GM19438 (cell line): ENCODE measurements at regions not wholly inside any gene's neighbourhood (a gene's known extent, or its start where the extent isn't known, plus 50 kb on each side); places are given as distances from the start of the nearest gene placed in this dataset.
A peak's percentile ranks its signal among the peaks of the same experiment; 100 is the strongest.

Experiments
- ATAC-seq: cut with Tn5 transposase; IDR thresholded peaks from one replicate; pipeline ENCODE4 v1.9.1; 2021; ENCODE audit warnings: low read depth; ENCODE audit not compliant: unreplicated experiment

DNA sequence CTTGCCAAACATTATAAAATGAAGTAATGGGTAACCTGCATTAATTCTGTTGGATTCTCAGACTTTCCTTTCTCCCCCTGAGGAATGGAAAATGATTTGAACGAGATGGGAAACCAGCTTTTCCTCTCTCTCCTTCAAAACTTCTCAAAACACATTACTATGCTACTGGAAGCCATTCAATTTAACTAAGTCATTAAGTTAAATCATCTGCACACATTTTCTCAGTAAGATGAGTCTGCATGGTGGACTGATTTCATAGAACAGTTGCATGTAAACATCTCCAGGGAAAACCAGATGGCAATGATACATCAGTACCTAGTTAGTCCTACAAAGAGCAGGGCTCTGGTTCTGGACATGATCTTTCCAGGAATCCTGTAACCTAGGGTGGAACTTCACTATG is 59.9 kb downstream of the BMP4 start:
- no peak for ATAC-seq

DNA sequence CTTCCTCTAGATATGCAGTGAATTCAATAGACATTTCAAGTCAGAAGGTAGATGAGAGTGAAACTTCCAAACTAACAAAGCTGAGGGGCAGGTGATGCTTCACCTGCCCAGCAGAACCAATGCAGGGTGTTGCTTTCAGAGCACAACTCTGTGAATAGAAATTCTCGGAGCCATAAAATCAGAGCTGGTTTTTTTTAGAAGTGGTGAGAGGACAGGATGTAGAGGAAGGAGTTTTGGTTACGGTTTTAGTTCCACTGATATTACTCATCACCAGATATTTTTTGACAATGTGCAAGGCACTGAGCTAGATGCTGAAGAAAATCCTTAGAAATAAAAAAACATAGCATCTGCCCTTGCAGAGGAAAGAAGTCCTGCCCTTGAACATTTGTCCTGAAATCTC is 62.2 kb downstream of the BMP4 start:
- peak; percentile 72 for ATAC-seq

DNA sequence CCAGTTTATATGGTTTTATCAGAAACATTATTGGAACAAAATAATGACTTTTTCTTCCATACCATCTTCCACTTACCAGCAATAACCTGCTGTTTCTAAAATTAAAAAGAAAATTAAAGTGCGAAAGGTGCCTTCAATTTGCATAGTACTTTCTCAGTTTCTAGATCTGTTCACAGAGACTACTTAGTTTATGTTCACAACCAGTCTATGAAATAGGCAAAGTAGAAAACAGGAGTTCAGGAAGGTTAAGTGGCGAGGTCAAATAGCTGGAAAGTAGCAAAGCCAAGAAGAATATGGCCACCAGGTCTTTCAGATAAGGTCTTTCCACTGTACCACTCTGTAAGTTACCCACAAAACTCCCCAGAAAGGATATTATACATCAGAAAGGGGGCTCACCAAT is 63.3 kb downstream of the BMP4 start:
- ATAC-seq: no peak

DNA sequence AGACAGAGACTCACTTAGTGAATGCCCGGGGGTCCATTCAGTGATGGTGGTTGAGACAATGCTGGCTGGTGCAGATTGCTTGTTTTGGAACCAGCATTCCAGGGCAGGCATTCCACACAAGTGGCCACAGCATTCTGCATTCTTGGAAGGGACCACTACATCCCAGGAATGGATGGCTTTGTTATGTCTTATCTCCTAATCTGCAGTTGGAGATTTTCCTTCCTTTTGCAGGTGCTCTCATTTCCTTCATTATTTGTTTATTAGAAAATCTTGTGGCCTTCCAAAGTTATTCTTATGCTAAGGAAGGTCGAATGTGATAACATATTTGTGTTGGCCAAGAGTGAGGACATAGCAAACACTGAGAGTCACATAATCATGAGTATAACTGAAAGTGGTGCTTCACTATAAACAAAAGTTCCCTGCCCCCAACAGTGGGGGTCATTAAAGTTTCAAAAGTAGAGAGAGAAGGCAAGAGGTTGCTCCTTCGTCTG is 66.0 kb downstream of the BMP4 start:
- ATAC-seq: no peak

DNA sequence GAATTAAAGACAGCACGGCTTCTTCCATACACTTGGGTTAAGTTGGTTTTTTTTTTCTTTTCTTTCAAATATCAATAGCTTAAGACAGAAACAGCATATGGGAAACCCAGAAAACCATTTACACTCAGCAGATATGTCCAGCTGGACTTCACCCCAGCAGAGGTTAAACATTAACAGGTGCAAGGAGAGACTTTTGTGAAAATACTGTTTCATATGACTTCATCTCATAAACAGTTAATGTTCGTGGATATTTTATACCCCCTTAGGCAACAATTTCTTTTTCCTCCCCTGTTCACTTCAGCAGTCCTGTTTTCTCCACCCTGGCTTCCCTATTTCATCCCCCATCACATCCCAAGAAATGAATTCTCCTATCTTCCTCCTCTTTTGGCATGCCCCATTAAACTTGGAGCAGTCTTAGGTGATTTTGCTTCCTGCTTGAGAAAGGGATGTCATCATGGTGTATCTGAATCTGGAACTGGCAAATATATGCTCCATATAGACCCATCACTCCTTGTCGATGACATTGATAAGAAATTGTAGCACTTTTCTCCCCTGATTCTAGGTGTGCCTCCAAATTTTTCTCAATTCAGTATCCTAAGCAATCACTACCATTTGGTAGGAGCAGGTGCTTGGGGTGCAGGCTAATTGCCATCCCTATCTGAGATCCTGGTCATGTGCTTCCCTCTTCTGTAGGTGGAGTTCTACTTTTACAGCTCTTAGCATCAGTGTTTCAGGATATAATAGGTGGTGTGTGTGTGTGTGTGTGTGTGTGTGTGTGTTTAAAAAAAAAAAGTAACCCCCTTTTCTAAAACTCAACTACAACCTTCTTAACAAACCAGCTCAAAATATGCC is 67.9 kb downstream of the BMP4 start:
- no peak for ATAC-seq

DNA sequence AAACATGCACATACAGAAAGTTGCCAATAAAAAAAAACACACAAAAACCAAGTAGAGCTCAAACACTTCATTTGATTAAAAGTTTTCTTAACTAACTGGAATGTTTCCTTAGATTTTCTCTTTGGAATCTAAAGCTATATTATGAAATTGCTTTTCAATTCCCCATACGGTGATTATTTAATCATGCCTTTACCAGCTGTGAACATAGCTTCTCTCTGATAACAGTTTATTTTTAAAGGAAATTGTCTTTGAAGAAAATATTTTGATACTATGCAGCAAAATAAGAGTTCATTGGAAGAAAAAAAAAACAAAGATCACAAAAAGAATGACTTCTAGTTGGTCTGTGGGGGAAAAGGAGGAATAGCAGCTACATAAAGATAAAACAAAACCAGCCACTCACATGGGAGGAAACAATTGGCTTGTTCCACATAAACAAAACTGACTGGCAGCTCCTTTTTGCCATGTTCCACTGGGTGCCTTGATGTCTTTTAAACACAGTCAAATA is 71.4 kb downstream of the BMP4 start:
- no peak for ATAC-seq

DNA sequence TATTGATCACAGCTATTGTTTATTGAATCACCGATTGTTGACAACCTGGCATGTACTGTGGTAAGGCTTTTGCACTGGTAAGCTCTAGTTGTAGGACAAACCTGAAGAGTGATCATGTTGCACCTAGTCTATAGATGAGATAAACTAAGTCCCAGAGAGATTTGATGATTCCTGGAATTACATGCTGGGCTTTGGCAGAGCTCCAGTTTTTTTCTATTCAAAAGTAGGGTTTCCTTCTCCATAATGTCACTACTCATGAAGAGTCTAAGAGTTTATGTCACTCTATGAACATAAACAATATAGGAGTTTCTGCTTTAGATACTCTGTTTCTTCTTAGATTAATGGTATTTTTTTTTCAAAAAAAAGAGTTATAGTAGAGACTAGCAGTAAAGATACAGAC is 72.0 kb downstream of the BMP4 start:
- no peak for ATAC-seq

DNA sequence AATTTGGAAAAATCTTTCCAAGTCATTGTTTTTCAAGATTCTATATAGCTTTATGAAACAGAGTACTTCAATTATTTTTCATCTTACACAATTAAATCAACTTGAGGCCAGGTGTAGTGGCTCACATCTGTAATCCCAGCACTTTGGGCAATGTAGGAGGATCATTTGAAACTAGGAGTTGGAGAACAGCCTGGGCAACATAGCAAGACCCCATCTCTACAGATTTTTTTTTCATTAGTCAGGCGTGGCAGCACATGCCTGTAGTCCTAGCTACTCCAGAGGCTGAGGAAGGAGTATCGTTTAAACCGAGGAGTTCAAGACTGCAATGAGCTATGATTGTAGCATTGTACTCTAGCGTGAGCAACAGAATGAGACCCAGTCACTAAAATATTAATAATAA is 72.9 kb downstream of the BMP4 start:
- ATAC-seq: no peak

DNA sequence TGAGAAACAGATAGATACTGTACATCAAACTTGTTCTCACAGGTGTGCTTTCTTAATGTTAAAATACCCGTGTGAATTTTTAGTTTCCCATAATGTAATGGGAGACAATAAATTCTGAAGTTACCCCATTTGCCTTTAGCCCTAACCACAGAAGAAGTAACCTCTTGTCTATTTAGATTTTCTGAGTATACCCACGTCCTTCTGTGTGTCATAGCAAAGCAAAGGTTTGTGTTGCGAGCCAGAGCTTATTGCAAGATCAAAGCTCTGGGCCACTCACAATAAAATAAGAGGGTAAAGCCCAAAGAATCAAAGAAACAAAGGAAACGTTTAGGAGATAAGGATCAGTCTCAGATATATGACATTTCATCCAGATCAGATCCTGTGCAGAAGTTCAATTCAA is 73.9 kb downstream of the BMP4 start:
- ATAC-seq: no peak

DNA sequence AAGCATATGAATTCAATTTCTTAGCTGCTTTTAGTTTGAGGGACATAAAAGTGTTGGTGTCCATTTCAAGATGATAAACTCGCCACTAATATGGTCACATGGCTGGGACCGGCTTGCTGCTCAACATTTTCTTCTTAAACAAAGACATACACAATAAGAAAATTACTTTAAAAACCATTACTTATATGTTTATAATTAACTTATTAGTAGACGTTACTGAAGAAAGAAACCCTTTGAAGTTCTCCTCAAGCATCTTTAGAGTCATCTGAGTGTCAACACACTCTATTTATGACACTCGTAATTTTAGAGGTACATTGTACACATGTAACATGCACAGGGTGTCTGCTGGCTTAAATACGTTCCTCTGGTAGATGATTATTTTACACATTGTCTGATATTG is 74.7 kb downstream of the BMP4 start:
- no peak for ATAC-seq

DNA sequence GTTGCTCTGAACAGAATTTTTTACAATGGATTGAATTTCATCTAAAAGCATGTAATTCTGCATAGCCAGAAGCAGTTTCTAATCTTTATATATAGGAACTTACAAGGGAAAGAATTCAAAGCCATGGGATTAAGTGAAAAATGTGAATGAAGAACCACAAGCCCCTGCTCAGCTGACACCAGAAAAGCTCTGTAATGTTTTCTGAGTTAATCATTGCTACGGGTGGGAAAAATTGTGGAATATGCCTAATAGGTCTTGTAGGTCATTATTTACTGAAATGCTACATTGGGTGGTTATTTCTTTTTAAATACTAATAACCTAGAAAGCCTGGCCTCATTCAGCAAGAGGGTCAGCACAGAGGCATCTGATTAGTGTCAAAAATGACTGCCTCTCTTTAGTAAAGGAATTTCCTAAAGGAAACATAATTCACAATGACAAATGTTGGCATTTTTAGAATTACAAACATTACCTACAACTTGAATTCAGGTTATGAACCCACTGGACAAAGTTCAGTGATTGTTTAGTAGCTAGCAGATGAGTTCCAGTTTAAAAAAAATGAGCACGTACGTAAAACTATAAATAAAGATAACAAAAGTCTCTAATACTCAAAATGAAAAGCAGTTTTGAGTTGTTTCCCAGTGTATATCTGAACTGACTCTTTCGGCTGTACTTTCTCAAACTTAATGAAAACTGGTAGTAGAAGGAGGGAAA is 75.3 kb downstream of the BMP4 start:
- ATAC-seq: no peak

DNA sequence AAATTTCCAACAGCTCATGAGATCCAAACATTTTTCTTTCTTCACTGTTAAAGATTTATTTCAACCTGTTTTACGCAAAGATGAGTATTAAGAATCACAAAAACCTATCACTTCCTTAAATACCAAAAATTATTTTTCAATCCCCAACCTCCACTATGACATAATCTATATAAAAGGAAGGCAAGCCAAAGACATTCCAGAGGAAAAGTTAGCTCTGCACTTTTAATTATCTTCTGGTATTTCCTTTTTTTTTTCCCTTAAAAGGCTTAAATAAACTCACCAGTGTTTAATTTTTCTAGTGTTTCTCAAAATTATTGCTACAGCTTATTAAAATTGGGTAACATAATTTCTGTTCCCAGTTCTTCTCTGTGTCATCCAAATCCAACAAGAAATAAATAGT is 75.9 kb downstream of the BMP4 start:
- no peak for ATAC-seq

DNA sequence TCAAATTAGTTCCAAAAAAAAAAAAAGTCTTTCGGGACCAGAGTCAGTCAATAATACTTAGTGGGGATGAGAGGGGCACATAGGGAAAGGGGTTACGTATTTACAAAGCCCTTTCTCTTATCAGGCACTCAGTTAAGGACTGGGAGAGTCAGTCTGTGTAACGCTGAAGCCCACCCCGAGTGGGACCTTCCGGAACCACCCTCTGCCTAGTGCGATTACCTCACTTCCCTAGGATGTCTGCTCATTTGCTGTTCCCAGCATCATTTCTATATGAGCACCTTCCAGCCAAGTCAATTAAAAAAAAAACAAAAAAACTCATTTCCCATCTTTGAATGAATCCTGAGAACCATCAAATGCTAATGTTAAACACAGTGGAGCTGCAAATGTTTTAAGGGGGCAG is 76.9 kb downstream of the BMP4 start:
- ATAC-seq: no peak

DNA sequence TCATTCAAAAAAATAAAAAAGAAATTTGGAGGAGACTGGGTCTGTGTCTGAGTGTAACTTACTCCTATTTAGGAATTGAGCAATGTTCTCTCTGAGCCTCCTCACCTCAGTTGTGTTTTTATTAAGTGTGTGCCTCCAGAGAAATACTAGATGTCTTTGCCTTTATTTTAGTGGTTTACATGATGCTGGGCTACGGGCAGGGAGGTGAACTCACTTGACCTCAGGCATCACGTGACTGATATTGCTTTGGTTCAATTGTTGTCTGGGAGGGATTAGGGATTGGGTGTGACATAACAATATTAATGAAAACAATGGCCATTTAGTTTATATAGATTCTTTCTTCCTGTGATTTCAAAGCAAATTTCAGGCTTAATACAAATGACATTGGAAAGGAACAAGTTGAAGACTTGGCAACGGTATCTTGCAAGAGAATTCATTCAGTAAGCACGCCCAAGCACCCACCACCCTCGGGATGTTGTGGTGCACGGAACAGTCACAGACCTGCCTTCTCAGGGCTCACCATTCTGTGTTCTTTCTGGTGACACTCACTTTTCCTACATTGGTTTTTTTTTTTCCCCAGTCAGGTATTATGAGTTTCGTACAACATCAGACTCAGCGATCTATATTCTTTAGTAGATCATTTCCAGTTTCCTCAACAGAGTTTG is 77.5 kb downstream of the BMP4 start:
- no peak for ATAC-seq

DNA sequence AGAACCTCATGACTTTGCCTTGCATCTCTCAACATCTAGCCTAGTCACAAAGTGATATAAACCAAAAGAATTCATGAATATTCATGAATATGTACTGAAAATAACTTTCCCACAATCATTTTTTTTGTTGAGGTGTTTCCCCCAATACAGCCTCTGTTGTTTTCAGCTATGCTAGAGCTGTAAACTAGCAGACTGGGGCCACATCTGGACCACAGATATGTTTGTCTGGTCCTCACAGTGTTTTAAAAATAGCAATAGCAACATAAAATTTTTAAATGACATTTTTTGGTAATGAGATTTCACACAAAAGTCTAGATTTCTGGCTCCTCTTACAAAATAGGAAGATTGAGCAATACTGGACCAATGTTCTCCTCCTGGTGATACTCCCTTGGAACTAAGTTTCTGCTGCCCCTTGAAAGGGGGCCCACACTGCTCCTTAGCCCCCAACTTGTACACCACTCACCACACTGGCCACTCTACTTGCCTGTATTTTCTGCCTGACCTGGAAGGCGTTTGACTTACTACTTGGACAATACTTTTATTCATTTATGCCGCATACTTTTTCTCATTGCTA is 81.2 kb downstream of the BMP4 start:
- no peak for ATAC-seq

DNA sequence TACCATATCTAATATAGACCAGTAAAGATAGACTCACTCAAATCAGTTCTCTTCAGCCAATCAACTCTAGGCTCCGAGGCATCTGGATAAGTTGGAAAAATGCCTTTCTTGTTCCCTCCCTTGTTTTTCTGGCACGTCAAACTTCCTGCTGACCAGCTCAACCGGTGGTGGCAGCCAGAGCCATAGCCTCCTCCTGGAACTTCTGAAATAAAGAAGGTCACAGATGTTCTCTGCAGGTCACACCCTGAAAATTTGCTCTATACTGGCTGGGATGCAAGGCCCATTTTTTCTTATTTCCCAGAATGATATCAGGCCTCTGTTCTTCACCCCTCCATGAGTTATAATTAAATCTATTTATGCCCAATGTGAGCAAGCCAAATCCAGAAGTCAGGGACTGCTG is 81.9 kb downstream of the BMP4 start:
- ATAC-seq: no peak

DNA sequence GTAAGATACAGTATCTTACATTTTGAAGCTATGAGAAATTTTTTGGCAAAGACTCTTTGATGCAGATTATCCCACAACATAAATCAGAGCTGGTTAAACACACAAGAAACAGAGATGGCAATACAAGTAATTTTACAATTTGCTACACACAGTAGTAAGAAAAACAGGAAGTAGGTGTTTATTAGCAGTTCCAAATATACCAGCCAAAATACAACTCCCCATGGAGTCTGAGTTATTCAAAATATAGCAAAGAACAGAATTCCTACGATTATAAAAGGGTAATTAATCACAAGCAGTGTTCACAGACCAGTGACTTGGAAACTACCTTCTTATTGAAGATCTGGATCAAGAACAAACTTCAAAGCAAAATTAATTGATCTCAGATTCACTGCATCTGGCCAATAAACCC is 83.9 kb downstream of the BMP4 start:
- no peak for ATAC-seq

DNA sequence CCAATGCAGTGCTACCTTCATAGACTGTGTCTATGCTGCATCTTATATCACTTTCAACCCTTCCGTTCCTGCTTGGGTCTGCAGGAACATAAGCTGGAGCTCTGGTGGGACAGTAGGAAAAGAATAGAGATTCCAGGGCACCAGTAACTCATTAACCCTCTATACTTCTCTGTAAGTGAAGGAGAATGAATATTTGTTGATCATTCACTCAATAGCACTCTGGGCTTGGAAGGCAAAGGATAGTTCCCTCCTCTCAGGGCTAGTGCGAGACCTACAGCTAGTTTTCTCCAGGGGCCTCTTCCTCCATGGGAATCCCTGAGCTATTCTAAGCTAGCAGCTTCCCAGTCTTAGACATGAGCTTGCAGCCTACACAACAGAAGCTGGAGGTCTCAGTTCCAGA is 84.7 kb downstream of the BMP4 start:
- no peak for ATAC-seq

DNA sequence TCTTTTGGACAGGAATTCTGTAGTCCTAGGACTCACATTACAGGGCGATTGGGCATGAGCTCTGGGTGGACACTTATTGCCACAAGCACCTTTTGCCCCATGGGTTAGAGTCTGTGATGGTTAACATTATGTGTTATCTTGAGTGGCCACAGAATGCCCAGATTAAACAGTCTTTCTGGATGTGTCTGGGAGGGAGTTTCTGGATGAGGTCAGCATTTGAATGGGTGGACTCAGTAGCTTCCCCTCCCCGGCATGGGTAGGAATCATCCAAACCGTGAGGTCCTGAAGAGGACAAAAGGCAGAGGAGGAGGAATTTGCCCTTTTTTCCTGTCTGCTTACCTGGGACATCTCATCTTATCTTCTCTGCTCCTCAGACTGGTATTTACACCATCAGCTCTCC is 85.6 kb downstream of the BMP4 start:
- ATAC-seq: no peak

DNA sequence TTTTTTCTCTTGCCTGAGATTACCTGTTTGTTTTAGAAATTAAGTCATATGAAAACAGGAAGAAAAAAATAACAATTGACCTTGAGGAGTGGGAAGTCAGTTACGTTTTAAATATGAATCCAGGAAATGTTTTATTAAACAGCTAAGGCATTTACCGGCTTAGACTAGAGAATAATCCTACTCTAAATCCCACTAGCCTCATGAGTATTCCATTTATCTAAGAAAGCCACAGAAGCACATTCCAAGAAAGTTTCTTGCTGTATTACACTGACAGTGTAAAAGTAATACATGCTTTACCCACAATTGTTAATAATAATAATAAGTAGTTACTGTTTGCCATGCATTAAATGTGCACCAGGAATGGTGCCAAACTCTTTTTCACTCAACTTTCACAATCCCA is 90.9 kb downstream of the BMP4 start:
- no peak for ATAC-seq

DNA sequence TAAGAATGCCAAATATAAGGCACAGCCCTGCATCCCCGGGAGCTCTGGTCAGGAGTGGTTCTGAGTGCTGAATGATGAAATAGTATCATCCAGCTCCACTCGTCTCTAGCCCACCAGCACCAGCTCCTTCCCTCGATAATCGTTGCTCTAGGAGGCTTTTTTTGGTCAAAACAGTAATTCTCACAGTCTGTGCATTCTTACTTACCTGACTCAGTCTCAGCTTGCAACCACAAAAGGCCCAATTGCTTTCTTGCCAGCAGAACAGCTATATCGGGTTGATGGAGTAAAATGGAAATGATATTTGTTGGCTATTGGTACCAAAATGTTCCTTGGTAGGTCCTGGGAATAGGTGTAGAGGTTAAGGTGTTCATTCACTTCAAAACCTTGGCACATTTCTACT is 94.8 kb downstream of the BMP4 start:
- ATAC-seq: no peak
